Esophagus squamous epithelium (tissue), 5 donors: ENCODE measurements at regions not wholly inside any gene's neighbourhood (a gene's known extent, or its start where the extent isn't known, plus 50 kb on each side); places are given as distances from the start of the nearest gene placed in this dataset.
"Not testable (repeated sequence)": the region's sequence is repeated elsewhere in the genome, so short reads cannot be mapped to it uniquely, and the experiment has no call there.

Experiments
- DNase-seq: peaks from one replicate; lab custom pipeline; 2025; lab: John Stamatoyannopoulos, UW
- H3K27ac ChIP-seq, 4 donors: fragments of 200-600 bp; sonication (generic); one replicate each; pipeline ENCODE4 v1.5.1; 2016 to 2019; ENCODE audit warnings: mild to moderate bottlenecking in 1 of 4
- H3K27me3 ChIP-seq, 4 donors: fragments of 200-600 bp; sonication (generic); 1 replicate in 3 of 4; 2 replicates in 1 of 4; pipeline versions ENCODE4 v1.5.1 to v1.6.0; 2017 to 2021; ENCODE audit warnings: antibody characterized with exemption in 1 of 4
- H3K36me3 ChIP-seq, 3 donors: fragments of 200-600 bp; sonication (generic); one replicate each; pipeline ENCODE4 v1.5.1; 2016 to 2019
- H3K4me1 ChIP-seq, 3 donors: fragments of 200-600 bp; sonication (generic); one replicate each; pipeline ENCODE4 v1.5.1; 2017 to 2019
- H3K4me3 ChIP-seq, 4 donors: fragments of 200-600 bp; sonication (generic); 1 replicate in 3 of 4; 2 replicates in 1 of 4; pipeline ENCODE4 v1.5.1; 2016 to 2019; ENCODE audit warnings: mild to moderate bottlenecking in 2 of 4, moderate library complexity in 1 of 4
- H3K9me3 ChIP-seq, 3 donors: fragments of 200-600 bp; sonication (generic); one replicate each; pipeline ENCODE4 v1.5.1; 2016 to 2019
- POLR2A ChIP-seq, 4 donors: fragments of 450-650 bp; IDR thresholded peaks; one replicate each; pipeline ENCODE4 v1.6.1; 2017; ENCODE audit warnings: antibody characterized with exemption in 4 of 4, mild to moderate bottlenecking in 4 of 4, moderate library complexity in 3 of 4
- WGBS, 2 donors: methylation state at CpG; one replicate each; pipeline ENCODE4 v1.1.5; 2018; 5-methylcytosine and 5-hydroxymethylcytosine counted together
- intact Hi-C: fragments of 100-400 bp; cut with DNase I; formaldehyde crosslinking; loops from one replicate; pipeline ENCODE4 v1.15.0; 2022
- TF ChIP-seq, protein P1 (sequence below), 6 experiments: fragments of 450-650 bp in 4 of 6; fragments of 200-600 bp in 2 of 6; sonication (generic) in 2 of 6; IDR thresholded peaks; one replicate each; pipeline ENCODE4 v1.5.1; 2016 to 2019; ENCODE audit warnings: antibody characterized with exemption in 6 of 6, mild to moderate bottlenecking in 4 of 6, moderate library complexity in 4 of 6
- donor health status: DM: yes; HTN: yes; CAD: no.

DNA sequence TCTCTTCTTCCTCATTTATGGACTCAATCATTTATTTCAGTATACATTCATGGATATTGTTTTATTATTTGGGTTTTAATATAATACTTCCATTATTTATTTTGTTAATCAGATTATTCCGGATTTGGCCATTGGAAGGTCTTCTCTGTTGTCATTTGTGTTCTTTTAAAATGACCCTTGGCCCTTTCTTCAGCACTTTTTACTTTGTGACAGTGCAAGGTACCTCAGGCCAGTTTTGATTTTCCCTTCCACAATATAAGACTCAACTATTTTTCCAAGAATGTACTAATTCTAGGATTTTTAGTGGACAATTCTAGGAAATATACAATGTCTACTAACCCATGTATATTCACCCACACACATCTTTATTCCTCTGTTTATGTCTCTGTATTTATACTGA, 521.4 kb upstream of the FOXG1 start:
- Histone ChIP-seq H3K27me3 (no peaks in the 10 kb centered on the region), H3K36me3 (no peaks in the 10 kb centered on the region), H3K9me3 (no peaks in the 10 kb centered on the region), H3K4me3 (no peak overlapping the region), H3K27ac (no peak overlapping the region), H3K4me1 (no peaks in the 10 kb centered on the region)
- no peak for TF ChIP-seq POLR2A (IDR thresholded peaks at IDR 0.05)
- TF ChIP-seq, protein P1, sequence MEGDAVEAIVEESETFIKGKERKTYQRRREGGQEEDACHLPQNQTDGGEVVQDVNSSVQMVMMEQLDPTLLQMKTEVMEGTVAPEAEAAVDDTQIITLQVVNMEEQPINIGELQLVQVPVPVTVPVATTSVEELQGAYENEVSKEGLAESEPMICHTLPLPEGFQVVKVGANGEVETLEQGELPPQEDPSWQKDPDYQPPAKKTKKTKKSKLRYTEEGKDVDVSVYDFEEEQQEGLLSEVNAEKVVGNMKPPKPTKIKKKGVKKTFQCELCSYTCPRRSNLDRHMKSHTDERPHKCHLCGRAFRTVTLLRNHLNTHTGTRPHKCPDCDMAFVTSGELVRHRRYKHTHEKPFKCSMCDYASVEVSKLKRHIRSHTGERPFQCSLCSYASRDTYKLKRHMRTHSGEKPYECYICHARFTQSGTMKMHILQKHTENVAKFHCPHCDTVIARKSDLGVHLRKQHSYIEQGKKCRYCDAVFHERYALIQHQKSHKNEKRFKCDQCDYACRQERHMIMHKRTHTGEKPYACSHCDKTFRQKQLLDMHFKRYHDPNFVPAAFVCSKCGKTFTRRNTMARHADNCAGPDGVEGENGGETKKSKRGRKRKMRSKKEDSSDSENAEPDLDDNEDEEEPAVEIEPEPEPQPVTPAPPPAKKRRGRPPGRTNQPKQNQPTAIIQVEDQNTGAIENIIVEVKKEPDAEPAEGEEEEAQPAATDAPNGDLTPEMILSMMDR (IDR thresholded peaks at IDR 0.05) = no peak
- WGBS, 2 donors = 16 to 27% methylated on average over 1 of the region's 1 CpG
- no peak for DNase-seq
- intact Hi-C loops = no loop called here

DNA sequence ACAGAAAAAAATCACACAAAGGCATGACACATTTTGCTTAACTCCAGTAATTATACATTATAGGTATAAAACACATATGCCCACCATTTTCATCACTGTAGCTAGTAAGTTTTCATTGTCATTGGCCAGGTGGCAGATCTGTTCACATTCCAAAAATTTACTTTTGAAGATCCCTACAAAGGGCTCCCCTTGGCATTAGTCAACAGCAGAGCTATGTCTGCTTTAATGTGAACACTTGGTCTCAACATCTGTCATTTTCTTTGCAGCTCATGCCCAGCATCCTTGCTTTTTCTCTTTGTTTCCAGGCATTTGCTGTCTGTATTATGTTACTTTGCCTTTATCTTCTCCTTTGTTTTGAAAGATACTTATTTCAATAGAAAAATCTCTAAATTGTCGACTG, 519.1 kb upstream of the FOXG1 start:
- intact Hi-C loops = no loop called here
- no peaks in the 10 kb centered on the region for H3K36me3 ChIP-seq
- TF ChIP-seq, protein P1 (IDR thresholded peaks at IDR 0.05) = no peak
- TF ChIP-seq POLR2A (IDR thresholded peaks at IDR 0.05) = no peak
- no peaks in the 10 kb centered on the region for H3K9me3 ChIP-seq
- H3K27ac ChIP-seq = no peak overlapping the region
- DNase-seq = no peak
- 47 to 57% methylated on average over 1 of the region's 1 CpG for WGBS, 2 donors
- no peaks in the 10 kb centered on the region for H3K4me1 ChIP-seq
- no peaks in the 10 kb centered on the region for H3K27me3 ChIP-seq
- H3K4me3 ChIP-seq = no peak overlapping the region

DNA sequence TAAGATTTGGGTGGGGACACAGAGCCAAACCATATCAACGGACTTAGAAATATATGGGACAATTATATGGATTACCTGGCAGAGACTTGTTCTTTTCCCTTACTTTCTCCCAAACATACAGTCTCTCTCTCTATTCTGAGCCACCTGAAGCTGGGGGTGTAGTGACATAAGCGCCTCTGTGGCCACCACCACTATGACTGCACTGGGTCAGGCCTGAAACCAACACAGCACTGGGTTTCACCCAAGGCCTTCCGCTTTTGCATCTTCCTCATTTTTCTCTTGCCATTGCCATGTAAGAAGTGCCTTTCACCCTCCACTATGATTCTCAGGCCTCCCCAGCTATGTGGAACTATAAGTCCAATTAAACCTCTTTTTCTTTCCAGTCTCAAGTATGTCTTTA, 514.5 kb upstream of the FOXG1 start:
- H3K27ac ChIP-seq, DNase-seq, intact Hi-C loops, H3K27me3 ChIP-seq, H3K36me3 ChIP-seq, H3K9me3 ChIP-seq, H3K4me3 ChIP-seq, H3K4me1 ChIP-seq: not testable (repeated sequence)
- WGBS, 2 donors = 70 to 79% methylated on average over 3 of the region's 3 CpGs

DNA sequence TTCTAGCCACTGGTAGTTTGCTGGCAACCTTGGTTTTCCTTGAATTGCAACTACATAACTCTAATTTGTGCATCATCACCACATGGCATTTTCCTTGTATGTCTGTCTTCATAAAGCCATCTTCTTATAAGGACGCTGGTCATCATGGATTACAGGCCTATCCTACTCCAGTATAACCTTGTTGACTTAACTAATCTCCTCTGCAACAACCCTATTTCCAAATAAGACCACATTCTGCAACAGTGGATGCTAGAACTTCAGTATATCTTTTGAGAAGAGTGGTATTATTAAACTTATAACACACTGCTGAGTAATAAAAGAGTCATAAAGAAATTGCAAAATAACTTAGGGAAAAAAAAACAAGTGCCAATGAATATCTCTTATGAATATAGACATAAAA, 511.8 kb upstream of the FOXG1 start:
- TF ChIP-seq, protein P1 (IDR thresholded peaks at IDR 0.05) = no peak
- no peak for TF ChIP-seq POLR2A (IDR thresholded peaks at IDR 0.05)
- Histone ChIP-seq H3K27ac (no peak overlapping the region), H3K4me3 (no peak overlapping the region), H3K9me3 (no peaks in the 10 kb centered on the region), H3K27me3 (no peaks in the 10 kb centered on the region), H3K4me1 (no peaks in the 10 kb centered on the region), H3K36me3 (no peaks in the 10 kb centered on the region)
- no peak for DNase-seq
- intact Hi-C loops = no loop called here
- WGBS, 2 donors = 50 to 63% methylated on average over 1 of the region's 1 CpG

DNA sequence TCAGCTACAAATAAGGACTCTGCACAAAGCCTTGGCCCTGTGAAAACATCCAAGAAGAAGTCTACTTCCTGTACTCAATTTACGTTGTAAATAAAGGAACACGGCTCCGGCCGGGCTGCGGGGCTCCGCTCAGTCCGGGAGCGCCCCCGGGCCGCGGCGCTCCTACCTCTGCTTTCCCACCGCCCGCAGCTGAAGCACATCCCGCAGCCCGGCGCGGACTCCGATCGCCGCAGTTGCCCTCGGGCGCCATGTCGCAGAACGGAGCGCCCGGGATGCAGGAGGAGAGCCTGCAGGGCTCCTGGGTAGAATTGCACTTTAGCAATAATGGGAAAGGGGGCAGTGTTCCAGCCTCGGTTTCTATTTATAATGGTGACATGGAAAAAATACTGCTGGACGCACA, 502.3 kb upstream of the FOXG1 start:
- Histone ChIP-seq H3K27ac (no peak overlapping the region), H3K27me3 (no peaks in the 10 kb centered on the region), H3K36me3 (no peaks in the 10 kb centered on the region), H3K4me3 (no peak overlapping the region), H3K4me1 (no peaks in the 10 kb centered on the region), H3K9me3 (no peaks in the 10 kb centered on the region)
- intact Hi-C loops = no loop called here
- WGBS, 2 donors = 20 to 43% methylated on average over 2 to 28 of the region's 29 CpGs
- no peak for TF ChIP-seq POLR2A (IDR thresholded peaks at IDR 0.05)
- TF ChIP-seq, protein P1 (IDR thresholded peaks at IDR 0.05) = no peak
- no peak for DNase-seq

DNA sequence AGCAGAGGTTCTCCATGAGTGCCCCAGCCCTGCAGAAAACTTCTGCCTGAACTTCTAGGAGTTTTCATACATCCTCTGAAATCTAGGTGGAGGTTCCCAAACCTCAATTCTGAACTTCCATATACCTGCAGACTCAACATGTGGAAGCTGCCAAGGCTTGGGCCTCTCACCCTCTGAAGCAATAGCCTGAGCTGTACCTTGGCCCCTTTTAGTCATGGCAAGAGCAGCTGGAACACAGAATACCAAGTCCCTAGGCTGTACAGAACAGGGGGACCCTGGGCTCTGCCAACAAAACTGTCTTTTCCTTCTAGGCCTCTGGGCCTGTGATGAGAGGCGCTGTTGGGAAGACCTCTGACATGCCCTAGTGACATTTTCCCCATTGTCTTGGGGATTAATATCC, 494.3 kb upstream of the FOXG1 start:
- Histone ChIP-seq H3K4me3 (no peak overlapping the region), H3K9me3 (no peaks in the 10 kb centered on the region), H3K36me3 (no peaks in the 10 kb centered on the region), H3K4me1 (no peaks in the 10 kb centered on the region), H3K27ac (no peak overlapping the region), H3K27me3 (no peaks in the 10 kb centered on the region)
- intact Hi-C loops = no loop called here
- TF ChIP-seq, protein P1 (IDR thresholded peaks at IDR 0.05) = no peak
- TF ChIP-seq POLR2A (IDR thresholded peaks at IDR 0.05) = no peak
- no peak for DNase-seq
- 55 to 70% methylated on average over 1 of the region's 1 CpG for WGBS, 2 donors
